ENCODE measurements at regions not wholly inside any gene's neighbourhood (a gene's known extent, or its start where the extent isn't known, plus 50 kb on each side); places are given as distances from the start of the nearest gene placed in this dataset.

- TF ChIP-seq CTCF (IDR thresholded peaks at IDR 0.05; ENCODE audit: borderline replicate concordance): no peak
- intact Hi-C loops (cut with micrococcal nuclease): no loop called here
Observed at GRCh38 chr3:153036846-153037245, 125.2 kb upstream of the RAP2B start.

GRCh38 chr3:153038367-153038766 is 123.7 kb upstream of the RAP2B start:
- no peaks in the 10 kb centered on the region for H3K36me3 ChIP-seq
- no peak for DNase-seq
- H3K9me3 ChIP-seq (replicated peaks): no peaks in the 10 kb centered on the region
- no peak overlapping the region for H3K4me3 ChIP-seq
- H3K27me3 ChIP-seq (ENCODE audit: low read depth): no peaks in the 10 kb centered on the region
- no peak for TF ChIP-seq CTCF (IDR thresholded peaks at IDR 0.05; ENCODE audit: borderline replicate concordance)
- peak overlapping the region; percentile 46 for H3K27ac ChIP-seq (replicated peaks)
- no peaks in the 10 kb centered on the region for H3K4me1 ChIP-seq
- intact Hi-C loops (cut with micrococcal nuclease): no loop called here

More at GRCh38 chr3:153036846-153037245, 125.2 kb upstream of the RAP2B start:
- Histone ChIP-seq H3K9me3 (replicated peaks) (no peaks in the 10 kb centered on the region), H3K27ac (replicated peaks) (no peak overlapping the region), H3K4me3 (no peak overlapping the region), H3K27me3 (ENCODE audit: low read depth) (no peaks in the 10 kb centered on the region), H3K36me3 (no peaks in the 10 kb centered on the region), H3K4me1 (no peaks in the 10 kb centered on the region)
- no peak for DNase-seq

- H3K9me3 ChIP-seq (replicated peaks): no peaks in the 10 kb centered on the region
- DNase-seq: no peak
- H3K27me3 ChIP-seq (ENCODE audit: low read depth): no peaks in the 10 kb centered on the region
- no peak overlapping the region for H3K4me3 ChIP-seq
- no peaks in the 10 kb centered on the region for H3K4me1 ChIP-seq
- no peaks in the 10 kb centered on the region for H3K36me3 ChIP-seq
- peak overlapping the region; percentile 46 for H3K27ac ChIP-seq (replicated peaks)
- TF ChIP-seq CTCF (IDR thresholded peaks at IDR 0.05; ENCODE audit: borderline replicate concordance): no peak
- intact Hi-C loops (cut with micrococcal nuclease): no loop called here
Observed at GRCh38 chr3:153038779-153039178, 123.2 kb upstream of the RAP2B start.

- Histone ChIP-seq H3K4me3 (no peak overlapping the region), H3K27ac (replicated peaks) (no peak overlapping the region), H3K4me1 (no peaks in the 10 kb centered on the region), H3K9me3 (replicated peaks) (no peaks in the 10 kb centered on the region), H3K27me3 (ENCODE audit: low read depth) (no peaks in the 10 kb centered on the region), H3K36me3 (no peaks in the 10 kb centered on the region)
- no peak for DNase-seq
- intact Hi-C loops (cut with micrococcal nuclease): loop anchor here (5.0 kb wide), 1 partner anchor 726 kb away; no protein-coding TSS in a partner anchor
- no peak for TF ChIP-seq CTCF (IDR thresholded peaks at IDR 0.05; ENCODE audit: borderline replicate concordance)
Observed at GRCh38 chr3:153041181-153041580, 120.8 kb upstream of the RAP2B start.

- no peaks in the 10 kb centered on the region for H3K4me1 ChIP-seq
- H3K27me3 ChIP-seq (ENCODE audit: low read depth): no peaks in the 10 kb centered on the region
- TF ChIP-seq CTCF (IDR thresholded peaks at IDR 0.05; ENCODE audit: borderline replicate concordance): no peak
- H3K27ac ChIP-seq (replicated peaks): no peak overlapping the region
- H3K36me3 ChIP-seq: no peaks in the 10 kb centered on the region
- intact Hi-C loops (cut with micrococcal nuclease): loop anchor here (5.0 kb wide), 1 partner anchor 725 kb away; no protein-coding TSS in a partner anchor
- H3K9me3 ChIP-seq (replicated peaks): no peaks in the 10 kb centered on the region
- no peak for DNase-seq
- no peak overlapping the region for H3K4me3 ChIP-seq
Observed at GRCh38 chr3:153042088-153042487, 119.9 kb upstream of the RAP2B start.

Data from left ventricle myocardium inferior (tissue), 1 donor.